Right lung (tissue), 2 donors: ENCODE measurements at regions not wholly inside any gene's neighbourhood (a gene's known extent, or its start where the extent isn't known, plus 50 kb on each side); places are given as distances from the start of the nearest gene placed in this dataset.
"Not testable (repeated sequence)": the region's sequence is repeated elsewhere in the genome, so short reads cannot be mapped to it uniquely, and the experiment has no call there.

Experiments used
- DNase-seq, 2 donors: peaks; one replicate each; pipeline ENCODE4 v3.0.0-alpha.2; 2013

- DNase-seq, result no peak
Observed at GRCh38 chr7:131045526-131045925, 282.1 kb upstream of the MKLN1 start.

- DNase-seq, result no peak
Observed at GRCh38 chr7:131046246-131046645, 281.4 kb upstream of the MKLN1 start.

- DNase-seq, result no peak
Observed at GRCh38 chr7:131047651-131048304, 279.9 kb upstream of the MKLN1 start.

GRCh38 chr7:131051304-131051703 is 276.4 kb upstream of the MKLN1 start:
- DNase-seq, result no peak

- DNase-seq, result no peak
Observed at GRCh38 chr7:131052285-131052904, 275.3 kb upstream of the MKLN1 start.

- DNase-seq, result no peak
Observed at GRCh38 chr7:131056007-131056406, 271.7 kb upstream of the MKLN1 start.

- peak in 1 of 2 donors; percentile 13 for DNase-seq
Observed at GRCh38 chr7:131057015-131057793, 270.5 kb upstream of the MKLN1 start.

GRCh38 chr7:131057794-131058070 is 269.9 kb upstream of the MKLN1 start:
- no peak for DNase-seq

- not testable (repeated sequence) for DNase-seq
Observed at GRCh38 chr7:131058561-131059288, 269.0 kb upstream of the MKLN1 start.

GRCh38 chr7:131059401-131059800 is 268.3 kb upstream of the MKLN1 start:
- not testable (repeated sequence) for DNase-seq

- DNase-seq, result no peak
Observed at GRCh38 chr7:131061158-131061557, 266.5 kb upstream of the MKLN1 start.

GRCh38 chr7:131061818-131062217 is 265.9 kb upstream of the MKLN1 start:
- DNase-seq, result no peak

- no peak for DNase-seq
Observed at GRCh38 chr7:131066635-131067034, 261.0 kb upstream of the MKLN1 start.

- no peak for DNase-seq
Observed at GRCh38 chr7:131067220-131067619, 260.5 kb upstream of the MKLN1 start.

GRCh38 chr7:131068604-131069021 is 259.1 kb upstream of the MKLN1 start:
- DNase-seq, result no peak

- peak in 1 of 2 donors; percentile 14 for DNase-seq
Observed at GRCh38 chr7:131071786-131072504, 255.7 kb upstream of the MKLN1 start.

GRCh38 chr7:131072505-131073091 is 255.1 kb upstream of the MKLN1 start:
- DNase-seq, result no peak

GRCh38 chr7:131074043-131074442 is 253.6 kb upstream of the MKLN1 start:
- no peak for DNase-seq

GRCh38 chr7:131074585-131074984 is 253.1 kb upstream of the MKLN1 start:
- DNase-seq, result no peak

- DNase-seq, result no peak
Observed at GRCh38 chr7:131075406-131075805, 252.3 kb upstream of the MKLN1 start.

- DNase-seq, result no peak
Observed at GRCh38 chr7:131076032-131076431, 251.6 kb upstream of the MKLN1 start.
